ENCODE measurements at regions not wholly inside any gene's neighbourhood (a gene's known extent, or its start where the extent isn't known, plus 50 kb on each side); places are given as distances from the start of the nearest gene placed in this dataset.

DNA sequence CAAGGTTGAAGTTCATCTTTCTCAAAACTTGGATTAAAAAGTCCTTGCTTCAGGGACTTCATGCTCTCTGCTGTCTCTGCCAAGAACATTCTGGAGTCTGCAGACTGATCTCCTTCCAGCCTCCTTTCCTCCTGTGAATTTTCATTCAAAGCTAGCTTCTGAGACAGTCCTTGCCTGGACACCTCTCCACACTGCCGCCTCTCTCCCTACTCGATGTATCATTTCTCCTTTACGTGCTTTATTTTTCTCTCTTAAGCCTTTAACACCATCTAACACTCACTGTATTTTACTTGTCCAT is 238.8 kb downstream of the COL4A1 start:
- TF ChIP-seq, protein P1, sequence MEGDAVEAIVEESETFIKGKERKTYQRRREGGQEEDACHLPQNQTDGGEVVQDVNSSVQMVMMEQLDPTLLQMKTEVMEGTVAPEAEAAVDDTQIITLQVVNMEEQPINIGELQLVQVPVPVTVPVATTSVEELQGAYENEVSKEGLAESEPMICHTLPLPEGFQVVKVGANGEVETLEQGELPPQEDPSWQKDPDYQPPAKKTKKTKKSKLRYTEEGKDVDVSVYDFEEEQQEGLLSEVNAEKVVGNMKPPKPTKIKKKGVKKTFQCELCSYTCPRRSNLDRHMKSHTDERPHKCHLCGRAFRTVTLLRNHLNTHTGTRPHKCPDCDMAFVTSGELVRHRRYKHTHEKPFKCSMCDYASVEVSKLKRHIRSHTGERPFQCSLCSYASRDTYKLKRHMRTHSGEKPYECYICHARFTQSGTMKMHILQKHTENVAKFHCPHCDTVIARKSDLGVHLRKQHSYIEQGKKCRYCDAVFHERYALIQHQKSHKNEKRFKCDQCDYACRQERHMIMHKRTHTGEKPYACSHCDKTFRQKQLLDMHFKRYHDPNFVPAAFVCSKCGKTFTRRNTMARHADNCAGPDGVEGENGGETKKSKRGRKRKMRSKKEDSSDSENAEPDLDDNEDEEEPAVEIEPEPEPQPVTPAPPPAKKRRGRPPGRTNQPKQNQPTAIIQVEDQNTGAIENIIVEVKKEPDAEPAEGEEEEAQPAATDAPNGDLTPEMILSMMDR (IDR thresholded peaks at IDR 0.05; ENCODE audit: low read depth, low read length): no peak
- no peak for DNase-seq (ENCODE audit: extremely low read depth, low read depth)

DNA sequence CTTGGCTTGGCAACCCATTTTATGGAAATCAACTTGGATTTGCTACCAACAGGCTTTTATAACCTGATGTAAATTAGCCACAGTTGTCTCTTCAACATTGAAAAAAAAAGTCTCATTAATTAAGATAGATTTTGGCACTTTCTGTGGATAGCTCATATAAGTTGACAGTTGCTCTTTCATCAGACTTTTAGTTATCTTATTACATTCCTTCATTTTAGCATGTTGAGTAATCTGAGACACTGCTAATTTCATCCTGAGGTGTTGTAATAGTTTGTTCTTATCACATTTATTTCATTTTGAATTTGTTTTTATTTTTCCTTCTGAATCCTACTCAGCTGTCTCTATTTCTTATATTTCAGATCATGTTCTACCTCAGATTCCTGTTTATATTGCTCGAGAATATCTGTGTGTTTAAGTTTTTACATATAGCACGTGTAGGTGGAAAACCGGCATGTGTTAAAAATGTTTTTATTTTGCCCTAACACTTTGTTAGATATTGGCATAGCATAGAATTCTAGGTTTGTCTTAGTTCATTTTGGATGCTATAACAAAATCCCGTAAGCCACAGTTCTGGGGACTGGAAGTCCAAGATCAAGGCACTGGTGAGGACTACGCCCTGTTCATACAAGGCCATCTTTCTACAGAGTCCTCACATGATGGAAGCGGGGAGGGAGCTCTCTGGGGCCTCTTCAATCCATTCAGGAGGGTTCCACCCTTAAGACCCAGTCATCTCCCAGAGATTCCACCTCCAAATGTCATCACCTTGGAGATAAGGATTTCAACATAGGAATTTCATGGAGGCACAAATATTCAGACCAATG is 239.4 kb downstream of the COL4A1 start:
- TF ChIP-seq, protein P1 (IDR thresholded peaks at IDR 0.05; ENCODE audit: low read depth, low read length): no peak
- DNase-seq (ENCODE audit: extremely low read depth, low read depth): no peak

DNA sequence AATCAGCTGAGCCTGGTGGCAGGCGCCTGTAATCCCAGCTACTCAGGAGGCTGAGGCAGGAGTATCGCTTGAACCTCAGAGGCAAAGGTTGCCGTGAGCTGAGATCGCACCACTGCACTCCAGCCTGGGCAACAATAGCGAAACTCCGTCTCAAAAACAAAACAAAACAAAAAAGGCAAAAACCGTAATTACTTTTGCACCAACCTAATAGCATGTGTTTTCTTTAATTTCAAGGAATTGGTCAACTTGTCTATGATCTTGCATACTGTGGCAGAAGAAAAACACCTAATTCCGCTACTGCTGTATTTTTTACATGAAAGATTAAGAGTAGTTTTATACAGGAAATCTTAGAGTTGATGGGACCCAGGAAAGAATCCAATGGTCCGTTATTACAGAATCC is 241.2 kb downstream of the COL4A1 start:
- no peak for DNase-seq (ENCODE audit: extremely low read depth, low read depth)
- TF ChIP-seq, protein P1 (IDR thresholded peaks at IDR 0.05; ENCODE audit: low read depth, low read length): no peak

DNA sequence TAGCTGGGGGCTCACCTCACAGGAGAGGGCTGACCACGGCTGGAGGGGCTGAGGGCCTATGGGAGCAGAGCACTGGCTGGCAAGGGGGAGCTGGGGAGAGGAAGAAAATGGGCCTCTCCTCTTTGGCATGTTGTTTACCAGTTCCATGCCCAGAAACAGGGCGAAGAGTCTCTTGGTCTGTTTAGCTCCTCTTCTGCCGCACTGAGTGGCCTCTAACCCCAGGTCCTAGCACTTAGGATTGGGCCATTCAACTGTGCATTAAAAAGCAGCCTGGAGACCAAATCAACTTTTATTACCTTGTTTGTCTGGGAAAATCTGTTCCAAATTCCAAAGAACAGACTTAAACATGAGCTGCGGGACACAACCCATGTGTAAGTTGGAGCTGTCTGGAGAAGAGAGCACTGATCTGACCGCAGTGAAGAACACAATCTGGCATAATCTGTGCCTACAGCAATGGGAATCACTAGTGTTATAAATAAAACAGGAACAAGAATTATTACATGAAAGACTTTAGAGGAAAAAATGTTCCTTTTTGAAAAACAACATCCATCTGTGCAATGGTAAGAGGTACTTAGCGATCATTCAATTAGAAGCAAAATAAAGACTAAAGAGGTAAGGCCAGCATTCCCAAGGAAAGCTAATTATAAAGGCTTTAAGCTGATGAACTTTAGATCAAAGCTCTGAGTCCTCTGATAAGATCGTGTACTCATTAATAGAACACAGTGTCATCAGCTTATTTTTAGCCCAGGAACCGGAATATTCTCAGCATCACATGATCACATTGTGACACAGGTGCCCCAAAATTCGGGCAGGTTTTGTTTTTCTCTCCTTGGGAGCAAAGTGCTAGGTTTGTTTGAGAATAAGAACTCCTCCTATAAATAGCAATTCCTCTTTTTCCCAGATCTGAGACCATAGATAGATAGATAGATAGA is 243.2 kb downstream of the COL4A1 start:
- DNase-seq (ENCODE audit: extremely low read depth, low read depth): no peak
- TF ChIP-seq, protein P1 (IDR thresholded peaks at IDR 0.05; ENCODE audit: low read depth, low read length): no peak

DNA sequence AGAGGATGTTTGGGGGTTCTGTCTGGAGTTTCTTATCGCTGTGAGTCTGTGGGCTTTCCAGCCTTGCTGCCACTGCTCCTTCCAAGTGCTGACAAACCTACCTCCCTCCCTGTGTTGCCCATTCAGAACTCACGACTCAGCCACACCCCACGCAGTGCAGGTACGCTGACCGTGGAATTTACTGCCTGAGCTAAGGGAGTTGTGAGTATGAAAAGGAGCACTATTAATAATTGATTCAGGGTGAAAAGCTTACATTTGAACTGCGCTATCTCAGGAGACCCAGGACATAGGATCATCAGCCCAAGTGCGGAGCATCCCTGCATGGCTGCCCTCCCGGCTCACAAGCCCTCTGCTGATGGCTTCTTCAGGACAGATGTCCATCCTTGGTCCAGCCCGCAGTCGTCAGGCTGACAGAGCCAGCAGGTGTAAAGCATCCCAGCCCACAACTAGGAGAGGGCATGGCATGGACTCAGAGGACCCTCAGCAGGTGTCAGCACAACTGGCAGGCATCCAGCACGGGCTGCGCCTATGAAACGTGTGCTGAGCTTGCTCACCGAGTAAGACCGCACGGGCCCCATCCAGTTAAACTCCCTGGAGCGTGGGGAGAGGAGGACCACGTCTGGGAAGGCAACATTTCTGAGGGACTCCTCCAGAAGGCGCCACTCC is 244.0 kb downstream of the COL4A1 start:
- DNase-seq (ENCODE audit: extremely low read depth, low read depth): no peak
- TF ChIP-seq, protein P1 (IDR thresholded peaks at IDR 0.05; ENCODE audit: low read depth, low read length): no peak

DNA sequence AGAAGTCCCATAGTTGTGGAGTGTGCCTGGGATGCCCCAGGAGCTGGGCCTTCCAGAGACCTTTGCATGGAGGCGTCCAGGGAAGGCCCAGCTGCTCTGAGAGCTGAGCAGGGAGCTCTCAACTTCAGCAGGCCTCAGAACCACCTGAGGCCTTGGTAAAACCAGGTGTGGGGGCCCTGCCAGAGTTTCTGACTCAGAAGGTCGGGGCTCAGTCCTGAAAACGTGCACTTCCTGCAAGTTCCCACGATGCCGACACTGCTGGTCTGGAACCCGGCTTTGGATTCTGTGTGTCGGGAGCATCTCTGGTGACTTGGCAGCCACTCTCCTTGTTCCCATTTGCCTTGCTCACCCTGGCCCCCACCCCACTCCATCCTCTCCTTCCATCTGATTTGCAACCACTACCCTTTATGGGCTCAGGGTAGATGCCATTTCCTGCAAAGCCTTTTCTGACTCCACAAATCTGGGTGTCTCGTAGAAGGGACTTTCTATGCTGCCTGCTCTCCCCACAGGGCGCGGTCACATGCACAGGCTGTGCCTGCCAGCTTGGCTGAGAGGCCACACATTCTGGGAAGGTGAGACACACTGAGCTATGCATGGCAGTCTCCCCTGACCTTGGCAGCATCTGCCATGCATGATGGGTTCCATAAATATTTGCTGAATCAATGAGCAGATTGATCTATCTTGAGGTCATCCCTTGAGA is 244.7 kb downstream of the COL4A1 start:
- no peak for DNase-seq (ENCODE audit: extremely low read depth, low read depth)
- TF ChIP-seq, protein P1 (IDR thresholded peaks at IDR 0.05; ENCODE audit: low read depth, low read length): no peak
